Trophoblast cell (in vitro differentiated cells and primary cell): ENCODE measurements at regions not wholly inside any gene's neighbourhood (a gene's known extent, or its start where the extent isn't known, plus 50 kb on each side); places are given as distances from the start of the nearest gene placed in this dataset.

ENCODE experiments used
- DNase-seq, 2 donors: peaks; one replicate each; pipeline ENCODE4 v3.0.0-alpha.2; 2016
- H2AFZ ChIP-seq: 2 replicates; pipeline ENCODE4 v1.6.1; 2013; ENCODE audit warnings: low read length, moderate library complexity, mild to moderate bottlenecking; ENCODE audit not compliant: insufficient read depth, poor library complexity
- H2AK5ac ChIP-seq: 2 replicates; pipeline ENCODE4 v1.6.1; 2013; ENCODE audit warnings: mild to moderate bottlenecking, low read length
- H2BK120ac ChIP-seq: 2 replicates; pipeline ENCODE4 v1.6.1; 2013; ENCODE audit warnings: low read length, mild to moderate bottlenecking, moderate library complexity; ENCODE audit not compliant: insufficient read depth, poor library complexity
- H2BK12ac ChIP-seq: 2 replicates; pipeline ENCODE4 v1.6.1; 2013; ENCODE audit warnings: mild to moderate bottlenecking, low read length, moderate library complexity
- H2BK5ac ChIP-seq: 2 replicates; pipeline ENCODE4 v1.6.1; 2013; ENCODE audit warnings: low read length, low read depth, moderate library complexity, mild to moderate bottlenecking; ENCODE audit not compliant: poor library complexity
- H3K14ac ChIP-seq: 2 replicates; pipeline ENCODE4 v1.6.1; 2013; ENCODE audit warnings: mild to moderate bottlenecking, low read length
- H3K18ac ChIP-seq: 2 replicates; pipeline ENCODE4 v1.6.1; 2013; ENCODE audit warnings: mild to moderate bottlenecking, low read length
- H3K23ac ChIP-seq: 2 replicates; pipeline ENCODE4 v1.6.1; 2013; ENCODE audit warnings: low read length
- H3K27ac ChIP-seq: 2 replicates; pipeline ENCODE4 v1.5.1; 2013; ENCODE audit warnings: low read depth, mild to moderate bottlenecking, inconsistent platforms, low read length, moderate library complexity
- H3K27me3 ChIP-seq: 2 replicates; pipeline ENCODE4 v1.6.1; 2013; ENCODE audit warnings: inconsistent platforms, mild to moderate bottlenecking, low read length, moderate library complexity; ENCODE audit not compliant: insufficient read depth
- H3K36me3 ChIP-seq, 2 experiments: 1 replicate in 1 of 2; 2 replicates in 1 of 2; pipeline ENCODE4 v1.6.1; 2013; ENCODE audit warnings: low read length in 2 of 2, mild to moderate bottlenecking in 2 of 2, moderate library complexity in 1 of 2; ENCODE audit not compliant: insufficient read depth in 2 of 2, control insufficient read depth in 1 of 2
- H3K4ac ChIP-seq: 2 replicates; pipeline ENCODE4 v1.6.1; 2013; ENCODE audit warnings: low read depth, mild to moderate bottlenecking, low read length, moderate library complexity
- H3K4me1 ChIP-seq, 2 experiments: 1 replicate in 1 of 2; 2 replicates in 1 of 2; pipeline ENCODE4 v1.6.1; 2013; ENCODE audit warnings: low read length in 2 of 2, mild to moderate bottlenecking in 2 of 2, moderate library complexity in 1 of 2; ENCODE audit not compliant: insufficient read depth in 2 of 2, control insufficient read depth in 1 of 2
- H3K4me2 ChIP-seq: 2 replicates; pipeline ENCODE4 v1.6.1; 2013; ENCODE audit warnings: inconsistent platforms, mild to moderate bottlenecking, low read length, moderate library complexity
- H3K4me3 ChIP-seq: 2 replicates; pipeline ENCODE4 v1.5.1; 2013; ENCODE audit warnings: mild to moderate bottlenecking, low read depth, low read length, inconsistent platforms
- H3K79me1 ChIP-seq: one replicate; pipeline ENCODE4 v1.6.1; 2013; ENCODE audit warnings: low read length
- H3K79me2 ChIP-seq: 2 replicates; pipeline ENCODE4 v1.6.1; 2013; ENCODE audit warnings: low read length, mild to moderate bottlenecking; ENCODE audit not compliant: control insufficient read depth, insufficient read depth, poor library complexity
- H3K9ac ChIP-seq: 2 replicates; pipeline ENCODE4 v1.6.1; 2013; ENCODE audit warnings: mild to moderate bottlenecking, low read length
- H3K9me3 ChIP-seq: 2 replicates; pipeline ENCODE4 v1.6.1; 2013; ENCODE audit warnings: low read depth, mild to moderate bottlenecking, control low read depth, inconsistent platforms, low read length; ENCODE audit not compliant: insufficient read depth
- H4K12ac ChIP-seq: 2 replicates; pipeline ENCODE4 v1.6.1; 2013; ENCODE audit warnings: low read depth, mild to moderate bottlenecking, low read length, moderate library complexity
- H4K8ac ChIP-seq: 2 replicates; pipeline ENCODE4 v1.6.1; 2013; ENCODE audit warnings: low read depth, mild to moderate bottlenecking, low read length, moderate library complexity
- H4K91ac ChIP-seq: one replicate; pipeline ENCODE4 v1.6.1; 2013; ENCODE audit warnings: low read depth, mild to moderate bottlenecking, low read length, moderate library complexity
- WGBS: extraction: QIAGEN DNeasy Blood & Tissue Kit; methylation state at CpG from one replicate; pipeline ENCODE4 v1.1.7; 2013; ENCODE audit warnings: missing lambda C conversion rate; ENCODE audit not compliant: insufficient read length, insufficient coverage; ENCODE audit errors: extremely low coverage; 5-methylcytosine and 5-hydroxymethylcytosine counted together

- no peak for DNase-seq
- Histone ChIP-seq H3K18ac (no peak overlapping the region), H3K23ac (no peak overlapping the region), H3K4me1 (peaks cover 14 to 18% of the 10 kb centered on the region in 2 experiments), H3K27ac (no peak overlapping the region), H4K8ac (no peak overlapping the region), H3K36me3 (no peaks in the 10 kb centered on the region), H3K9me3 (no peaks in the 10 kb centered on the region), H3K79me2 (no peaks in the 10 kb centered on the region), H3K4me2 (no peak overlapping the region), H3K4me3 (no peak overlapping the region), H3K79me1 (peaks cover 2% of the 10 kb centered on the region), H2AK5ac (no peak overlapping the region), H3K27me3 (no peaks in the 10 kb centered on the region), H2BK120ac (no peak overlapping the region), H2BK12ac (no peak overlapping the region), H2AFZ (no peak overlapping the region), H4K91ac (no peak overlapping the region), H3K14ac (no peak overlapping the region), H2BK5ac (no peak overlapping the region), H4K12ac (no peak overlapping the region), H3K9ac (no peak overlapping the region), H3K4ac (no peak overlapping the region)
- no CpG with 5 or more reads among the region's 9 CpGs for WGBS
These were observed 74.1 kb upstream of the HSPA9 start for GRCh38 chr5:138649316-138649720.

DNA sequence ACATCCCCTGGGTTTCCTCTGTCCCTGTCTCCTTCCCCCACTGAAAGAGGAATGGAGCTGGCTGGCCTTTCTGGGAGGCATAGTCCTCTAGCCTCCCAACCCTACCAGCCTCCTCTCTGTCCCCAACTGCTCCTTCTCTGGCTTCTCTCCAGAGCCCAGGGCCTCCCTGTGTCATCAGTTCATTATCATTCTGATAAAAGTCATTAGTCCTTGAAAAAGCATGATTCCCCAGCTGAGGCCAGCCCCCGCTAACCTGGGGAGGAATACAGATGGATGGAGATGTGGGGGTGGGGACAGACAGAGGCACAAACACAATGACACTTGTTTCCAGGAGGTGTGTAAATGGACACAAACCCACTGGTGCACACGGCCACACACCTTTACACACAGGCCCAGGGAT, 73.6 kb upstream of the HSPA9 start:
- Histone ChIP-seq H2AK5ac (no peak overlapping the region), H3K23ac (no peak overlapping the region), H3K27me3 (no peaks in the 10 kb centered on the region), H4K8ac (no peak overlapping the region), H3K9ac (no peak overlapping the region), H3K4me1 (peaks cover 11 to 14% of the 10 kb centered on the region in 2 experiments), H3K79me1 (no peaks in the 10 kb centered on the region), H4K91ac (no peak overlapping the region), H2BK12ac (no peak overlapping the region), H2AFZ (no peak overlapping the region), H2BK5ac (no peak overlapping the region), H3K4me3 (no peak overlapping the region), H3K36me3 (no peaks in the 10 kb centered on the region), H4K12ac (no peak overlapping the region), H3K27ac (no peak overlapping the region), H3K4ac (no peak overlapping the region), H3K79me2 (no peaks in the 10 kb centered on the region), H3K4me2 (no peak overlapping the region), H3K9me3 (no peaks in the 10 kb centered on the region), H2BK120ac (no peak overlapping the region), H3K14ac (no peak overlapping the region), H3K18ac (no peak overlapping the region)
- DNase-seq, result no peak
- WGBS, result no CpG with 5 or more reads among the region's 2 CpGs

GRCh38 chr5:138647794-138648410, 72.7 kb upstream of the HSPA9 start:
- WGBS, result no CpG with 5 or more reads among the region's 5 CpGs

DNA sequence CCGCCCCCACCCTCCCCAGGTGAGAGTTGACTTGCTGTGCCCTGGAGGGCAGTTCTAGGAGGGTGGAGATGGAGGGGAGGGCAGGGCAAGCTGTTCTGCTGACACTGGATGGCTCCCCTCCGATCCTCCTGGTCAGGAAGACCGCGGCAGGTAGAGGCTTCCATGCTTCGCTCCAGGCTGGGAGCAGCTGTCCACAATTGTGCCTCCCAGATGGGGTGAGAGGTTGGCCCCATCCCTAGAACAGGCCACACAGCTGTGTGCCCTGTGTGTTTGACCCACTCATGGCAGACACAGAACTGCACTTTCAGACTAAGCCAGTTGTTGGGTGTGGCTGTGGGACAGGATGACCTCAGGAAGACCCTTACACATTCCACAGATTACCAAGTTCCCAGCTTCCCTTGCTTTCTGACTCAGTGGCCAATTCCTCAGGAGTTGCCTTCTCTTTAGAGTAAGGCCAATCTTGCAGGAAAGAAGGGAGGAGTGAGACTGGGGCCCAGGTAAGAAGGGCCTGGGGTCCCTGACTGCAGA, 72.1 kb upstream of the HSPA9 start:
- no peaks in the 10 kb centered on the region for H3K36me3 ChIP-seq
- H2BK120ac ChIP-seq, result no peak overlapping the region

More at GRCh38 chr5:138647794-138648410, 72.7 kb upstream of the HSPA9 start:
- H3K36me3 ChIP-seq, result no peaks in the 10 kb centered on the region
- H4K8ac ChIP-seq, result no peak overlapping the region
- no peak for DNase-seq
- H3K18ac ChIP-seq, result no peak overlapping the region
- H4K91ac ChIP-seq, result no peak overlapping the region
- no peak overlapping the region for H3K14ac ChIP-seq
- no peak overlapping the region for H2BK5ac ChIP-seq
- no peak overlapping the region for H2BK120ac ChIP-seq
- no peaks in the 10 kb centered on the region for H3K79me2 ChIP-seq
- H3K27me3 ChIP-seq, result no peaks in the 10 kb centered on the region
- peaks cover 11 to 14% of the 10 kb centered on the region in 2 experiments for H3K4me1 ChIP-seq
- H2AFZ ChIP-seq, result no peak overlapping the region
- no peak overlapping the region for H3K9ac ChIP-seq
- H3K9me3 ChIP-seq, result no peaks in the 10 kb centered on the region
- no peak overlapping the region for H3K4ac ChIP-seq
- H3K4me3 ChIP-seq, result no peak overlapping the region
- H3K4me2 ChIP-seq, result no peak overlapping the region
- no peak overlapping the region for H3K23ac ChIP-seq
- no peak overlapping the region for H4K12ac ChIP-seq
- no peak overlapping the region for H2BK12ac ChIP-seq
- H3K27ac ChIP-seq, result no peak overlapping the region
- H2AK5ac ChIP-seq, result no peak overlapping the region
- H3K79me1 ChIP-seq, result no peaks in the 10 kb centered on the region

More for the DNA sequence above, 72.1 kb upstream of the HSPA9 start:
- H2AFZ ChIP-seq, result no peak overlapping the region
- no peaks in the 10 kb centered on the region for H3K79me2 ChIP-seq
- H3K18ac ChIP-seq, result no peak overlapping the region
- H3K79me1 ChIP-seq, result no peaks in the 10 kb centered on the region
- H4K8ac ChIP-seq, result no peak overlapping the region
- H3K4ac ChIP-seq, result no peak overlapping the region
- no peaks in the 10 kb centered on the region for H3K9me3 ChIP-seq
- H3K27me3 ChIP-seq, result no peaks in the 10 kb centered on the region
- H3K14ac ChIP-seq, result no peak overlapping the region
- H3K9ac ChIP-seq, result no peak overlapping the region
- no peak overlapping the region for H2BK12ac ChIP-seq
- no peak overlapping the region for H3K23ac ChIP-seq
- no peak overlapping the region for H3K4me3 ChIP-seq
- no peak overlapping the region for H4K91ac ChIP-seq
- no peak for DNase-seq
- WGBS, result no CpG with 5 or more reads among the region's 5 CpGs
- H3K27ac ChIP-seq, result no peak overlapping the region
- H2BK5ac ChIP-seq, result no peak overlapping the region
- peaks cover 14 to 16% of the 10 kb centered on the region in 2 experiments for H3K4me1 ChIP-seq
- no peak overlapping the region for H4K12ac ChIP-seq
- H3K4me2 ChIP-seq, result no peak overlapping the region
- H2AK5ac ChIP-seq, result no peak overlapping the region
